Ovary (tissue), 3 donors: ENCODE measurements at regions not wholly inside any gene's neighbourhood (a gene's known extent, or its start where the extent isn't known, plus 50 kb on each side); places are given as distances from the start of the nearest gene placed in this dataset.

ENCODE experiments used
- CTCF ChIP-seq, 3 donors: fragments of 450-650 bp in 2 of 3; fragments of 200-600 bp in 1 of 3; IDR thresholded peaks; one replicate each; pipeline versions ENCODE4 v1.5.1 to v1.8.0; 2016 to 2022; ENCODE audit warnings: antibody characterized with exemption in 3 of 3, mild to moderate bottlenecking in 1 of 3
- POLR2A ChIP-seq: fragments of 450-650 bp; IDR thresholded peaks from one replicate; pipeline ENCODE4 v1.6.1; 2017; ENCODE audit warnings: antibody characterized with exemption, mild to moderate bottlenecking, moderate library complexity
- donor health status: DM: no; HTN: no; CAD: no.

- no peak for TF ChIP-seq CTCF (IDR thresholded peaks at IDR 0.05)
- TF ChIP-seq POLR2A = no peak
Observed at GRCh38 chr6:119590066-119590465, 240.5 kb upstream of the MAN1A1 start.
